Nephron progenitor cell (in vitro differentiated cells): ENCODE measurements at regions not wholly inside any gene's neighbourhood (a gene's known extent, or its start where the extent isn't known, plus 50 kb on each side); places are given as distances from the start of the nearest gene placed in this dataset.
A peak's percentile ranks its signal among the peaks of the same experiment; 100 is the strongest.

Source experiments
- DNase-seq: peaks from one replicate; pipeline ENCODE4 v3.0.0; 2021
- H3K27ac Mint-ChIP-seq: 2 replicates; pipeline ENCODE4 v1.8.0; 2021; ENCODE audit warnings: mild to moderate bottlenecking, moderate library complexity, mixed read lengths
- H3K27me3 Mint-ChIP-seq: 2 replicates; pipeline ENCODE4 v1.8.0; 2021; ENCODE audit warnings: mild to moderate bottlenecking, low read depth, mixed read lengths; ENCODE audit not compliant: poor library complexity
- H3K36me3 Mint-ChIP-seq: 2 replicates; pipeline ENCODE4 v1.8.0; 2021; ENCODE audit warnings: low read depth, mixed read lengths
- H3K4me1 Mint-ChIP-seq: 2 replicates; pipeline ENCODE4 v1.8.0; 2021; ENCODE audit warnings: mixed read lengths
- H3K4me3 Mint-ChIP-seq: 2 replicates; pipeline ENCODE4 v1.8.0; 2021; ENCODE audit warnings: mild to moderate bottlenecking, moderate library complexity, mixed read lengths
- H3K9me3 Mint-ChIP-seq: 2 replicates; pipeline ENCODE4 v1.8.0; 2021; ENCODE audit warnings: mild to moderate bottlenecking, moderate library complexity, mixed read lengths
- TF ChIP-seq, protein P1 (sequence below): fragments of 200-600 bp; sonication (generic); IDR thresholded peaks from 2 replicates; pipeline ENCODE4 v1.5.0; 2021; ENCODE audit warnings: antibody characterized with exemption

DNA sequence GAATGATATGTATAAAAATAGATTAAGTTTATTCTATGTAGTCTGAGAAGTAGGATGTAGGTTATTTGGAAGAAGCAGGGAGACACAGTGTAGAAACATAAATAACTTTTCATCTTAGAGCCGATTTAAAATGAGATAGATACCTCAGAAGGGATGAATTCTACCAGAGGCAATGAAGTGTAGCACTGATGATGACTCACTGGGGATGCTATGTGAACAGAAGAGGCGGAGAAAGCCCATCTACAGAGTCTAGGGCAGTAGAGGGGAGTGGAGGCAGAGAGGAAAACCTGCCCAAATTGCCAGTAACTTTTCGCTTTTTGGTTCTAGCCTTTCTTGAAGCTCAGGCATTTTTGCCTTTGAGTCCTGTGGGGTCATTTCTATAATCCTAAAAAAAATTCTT, 451.8 kb downstream of the ATP23 start:
- Mint-ChIP-seq H3K4me3 (no peak overlapping the region), H3K36me3 (no peaks in the 10 kb centered on the region), H3K9me3 (no peaks in the 10 kb centered on the region), H3K27ac (no peak overlapping the region), H3K27me3 (peaks cover 8% of the 10 kb centered on the region), H3K4me1 (no peaks in the 10 kb centered on the region)
- DNase-seq: no peak
- TF ChIP-seq, protein P1, sequence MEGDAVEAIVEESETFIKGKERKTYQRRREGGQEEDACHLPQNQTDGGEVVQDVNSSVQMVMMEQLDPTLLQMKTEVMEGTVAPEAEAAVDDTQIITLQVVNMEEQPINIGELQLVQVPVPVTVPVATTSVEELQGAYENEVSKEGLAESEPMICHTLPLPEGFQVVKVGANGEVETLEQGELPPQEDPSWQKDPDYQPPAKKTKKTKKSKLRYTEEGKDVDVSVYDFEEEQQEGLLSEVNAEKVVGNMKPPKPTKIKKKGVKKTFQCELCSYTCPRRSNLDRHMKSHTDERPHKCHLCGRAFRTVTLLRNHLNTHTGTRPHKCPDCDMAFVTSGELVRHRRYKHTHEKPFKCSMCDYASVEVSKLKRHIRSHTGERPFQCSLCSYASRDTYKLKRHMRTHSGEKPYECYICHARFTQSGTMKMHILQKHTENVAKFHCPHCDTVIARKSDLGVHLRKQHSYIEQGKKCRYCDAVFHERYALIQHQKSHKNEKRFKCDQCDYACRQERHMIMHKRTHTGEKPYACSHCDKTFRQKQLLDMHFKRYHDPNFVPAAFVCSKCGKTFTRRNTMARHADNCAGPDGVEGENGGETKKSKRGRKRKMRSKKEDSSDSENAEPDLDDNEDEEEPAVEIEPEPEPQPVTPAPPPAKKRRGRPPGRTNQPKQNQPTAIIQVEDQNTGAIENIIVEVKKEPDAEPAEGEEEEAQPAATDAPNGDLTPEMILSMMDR: no peak

DNA sequence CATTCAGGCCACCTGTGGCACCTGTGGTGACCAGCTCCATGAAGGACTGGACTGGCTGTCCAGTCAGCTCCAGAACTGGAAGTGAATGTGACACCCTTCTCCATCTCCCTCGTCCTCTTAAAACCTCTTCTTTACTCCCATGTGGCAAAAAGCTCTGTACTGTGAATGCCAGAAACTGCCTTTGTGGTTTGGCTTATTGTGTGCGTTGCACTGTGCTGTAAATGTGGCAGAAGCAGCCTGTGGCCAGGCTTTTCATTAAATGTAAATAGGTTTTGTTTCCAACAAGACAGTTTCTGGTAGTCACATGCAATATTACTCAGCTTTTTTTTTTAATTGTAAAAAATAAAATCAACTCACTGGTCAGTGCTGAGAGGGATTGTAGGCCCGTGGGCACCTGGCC, 453.7 kb downstream of the ATP23 start:
- Mint-ChIP-seq H3K27ac (no peak overlapping the region), H3K9me3 (no peaks in the 10 kb centered on the region), H3K4me3 (no peak overlapping the region), H3K36me3 (no peaks in the 10 kb centered on the region), H3K4me1 (no peaks in the 10 kb centered on the region), H3K27me3 (peaks cover 8% of the 10 kb centered on the region)
- DNase-seq: no peak
- TF ChIP-seq, protein P1: no peak

DNA sequence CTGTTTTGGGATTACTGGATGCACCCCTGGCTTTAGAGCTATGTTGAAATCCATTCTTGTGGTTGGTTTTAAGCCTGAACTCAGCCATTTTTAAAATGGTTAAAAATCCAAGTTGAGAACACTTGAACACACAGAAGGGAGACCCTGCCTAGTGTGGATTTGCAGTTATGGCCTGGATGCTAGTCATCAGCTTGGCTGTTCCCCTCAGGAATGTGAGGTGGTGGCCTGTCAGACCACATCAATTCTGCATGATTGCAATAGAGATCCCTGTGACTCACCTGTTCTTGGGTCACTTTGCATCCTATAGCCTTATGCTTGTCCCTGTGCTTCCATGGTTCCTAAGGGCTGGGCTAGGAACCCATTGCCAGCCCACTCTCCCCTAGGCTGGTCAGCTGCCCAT, 454.1 kb downstream of the ATP23 start:
- H3K36me3 Mint-ChIP-seq: no peaks in the 10 kb centered on the region
- H3K9me3 Mint-ChIP-seq: no peaks in the 10 kb centered on the region
- peaks cover 8% of the 10 kb centered on the region for H3K27me3 Mint-ChIP-seq
- H3K4me3 Mint-ChIP-seq: no peak overlapping the region
- no peak for DNase-seq
- H3K27ac Mint-ChIP-seq: no peak overlapping the region
- H3K4me1 Mint-ChIP-seq: no peaks in the 10 kb centered on the region
- TF ChIP-seq, protein P1: no peak

DNA sequence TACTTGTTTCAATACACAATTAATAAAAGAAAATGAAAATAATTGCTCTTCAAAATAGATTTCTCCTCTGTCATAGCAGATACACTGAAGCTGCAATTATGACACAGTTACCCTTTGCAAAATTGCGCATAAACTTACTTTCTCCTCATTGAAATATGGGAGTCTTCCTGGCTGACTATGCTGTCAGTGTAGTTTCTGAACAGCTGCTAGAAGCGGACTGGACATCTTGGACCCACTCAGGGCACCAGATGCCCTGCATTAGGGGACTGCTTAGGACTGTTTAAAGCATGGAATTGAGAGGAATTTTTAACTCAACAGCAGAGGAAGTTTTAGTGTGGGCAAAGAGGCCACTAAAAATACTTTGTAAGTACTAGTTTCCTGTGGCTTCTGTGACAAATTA, 454.9 kb downstream of the ATP23 start:
- Mint-ChIP-seq H3K36me3 (no peaks in the 10 kb centered on the region), H3K27me3 (peaks cover 8% of the 10 kb centered on the region), H3K4me1 (no peaks in the 10 kb centered on the region), H3K4me3 (no peak overlapping the region), H3K9me3 (no peaks in the 10 kb centered on the region), H3K27ac (peak overlapping the region; percentile 84)
- TF ChIP-seq, protein P1: no peak
- no peak for DNase-seq

DNA sequence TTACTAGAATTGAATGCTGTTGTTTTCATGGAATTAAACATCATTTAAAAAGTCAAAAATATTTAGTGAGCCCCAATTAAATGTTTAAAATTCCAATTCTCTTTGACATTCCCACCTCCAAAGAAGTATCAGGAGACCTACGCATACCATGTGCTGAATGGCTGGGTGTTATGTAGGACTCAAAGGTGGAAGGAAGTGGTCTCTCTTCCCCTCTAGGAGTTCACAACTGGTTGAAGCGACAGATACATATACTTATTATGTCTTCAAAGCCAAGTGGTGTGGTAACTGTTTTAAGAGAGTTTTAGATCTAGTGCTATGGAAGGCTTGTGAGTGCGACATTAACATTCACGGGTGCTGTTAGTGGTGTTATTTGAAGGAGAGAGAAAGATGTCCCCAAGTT, 464.0 kb downstream of the ATP23 start:
- DNase-seq: no peak
- Mint-ChIP-seq H3K4me1 (no peaks in the 10 kb centered on the region), H3K27ac (peak overlapping the region; percentile 47), H3K36me3 (no peaks in the 10 kb centered on the region), H3K9me3 (no peaks in the 10 kb centered on the region), H3K27me3 (peaks cover 3% of the 10 kb centered on the region), H3K4me3 (no peak overlapping the region)
- TF ChIP-seq, protein P1: no peak

DNA sequence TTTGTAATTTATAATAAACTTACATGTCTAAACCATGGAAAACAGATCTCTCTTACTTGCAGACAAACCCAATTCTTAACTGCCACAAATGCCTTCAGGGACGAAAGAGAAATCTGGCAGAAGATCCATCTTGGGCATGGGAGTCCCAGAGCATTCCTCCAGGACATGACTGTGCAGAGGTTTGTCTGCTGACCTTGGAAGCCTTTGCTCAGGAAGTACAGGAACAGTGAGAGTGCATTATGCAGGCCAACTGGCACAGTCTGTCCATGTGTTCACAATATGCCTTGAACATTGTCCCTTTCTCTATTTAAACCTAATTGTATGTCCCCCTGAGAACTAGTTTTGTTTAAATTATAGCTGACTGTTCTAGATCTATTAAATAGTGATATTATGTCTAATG, 467.1 kb downstream of the ATP23 start:
- peaks cover 3% of the 10 kb centered on the region for H3K27me3 Mint-ChIP-seq
- no peak for DNase-seq
- no peaks in the 10 kb centered on the region for H3K36me3 Mint-ChIP-seq
- TF ChIP-seq, protein P1: no peak
- H3K9me3 Mint-ChIP-seq: no peaks in the 10 kb centered on the region
- H3K27ac Mint-ChIP-seq: no peak overlapping the region
- H3K4me1 Mint-ChIP-seq: peaks cover 4% of the 10 kb centered on the region
- no peak overlapping the region for H3K4me3 Mint-ChIP-seq
